HG03342 (cell line): ENCODE measurements at regions not wholly inside any gene's neighbourhood (a gene's known extent, or its start where the extent isn't known, plus 50 kb on each side); places are given as distances from the start of the nearest gene placed in this dataset.

Experiments
- ATAC-seq: cut with Tn5 transposase; IDR thresholded peaks from one replicate; pipeline ENCODE4 v1.9.1; 2021; ENCODE audit warnings: mild to moderate bottlenecking, moderate library complexity; ENCODE audit not compliant: unreplicated experiment

DNA sequence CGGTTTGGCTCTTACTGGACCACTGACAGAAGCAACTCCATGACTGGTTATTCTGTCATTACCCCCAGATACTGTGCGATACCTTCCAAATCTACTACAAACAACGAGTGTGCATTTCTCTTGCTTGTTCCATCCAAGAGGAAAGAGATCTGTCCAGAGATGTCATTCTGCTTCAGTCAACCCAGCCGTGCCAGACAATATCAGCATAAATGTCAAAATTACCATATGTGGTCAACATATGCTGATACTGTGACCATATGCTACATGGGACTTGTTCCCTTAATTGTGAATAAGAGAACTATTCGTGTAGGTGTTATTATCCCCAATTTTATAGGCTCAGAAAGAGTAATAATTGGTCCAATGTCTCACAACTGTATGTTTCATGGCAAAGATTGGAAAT lies 143.2 kb upstream of the PRSS1 start:
- no peak for ATAC-seq

DNA sequence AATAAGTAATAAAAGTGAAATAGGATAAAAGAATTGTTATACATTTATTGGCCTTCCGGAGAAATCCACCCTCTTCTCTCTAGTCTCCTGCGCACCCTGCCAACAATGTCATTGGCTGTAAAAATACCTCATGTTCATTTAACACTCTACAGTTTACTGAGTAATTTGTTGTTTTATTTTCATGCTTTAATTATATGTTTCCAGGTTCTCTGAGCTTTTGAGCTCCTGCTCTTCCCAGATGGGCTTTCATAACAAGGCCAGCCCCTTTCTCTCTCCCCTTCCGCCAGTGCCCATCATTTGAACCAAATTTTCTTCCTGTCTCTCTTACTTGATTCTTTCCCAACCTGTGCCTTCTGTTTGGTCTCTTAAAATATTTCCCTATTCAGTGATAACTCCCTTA lies 144.6 kb upstream of the PRSS1 start:
- ATAC-seq: no peak

DNA sequence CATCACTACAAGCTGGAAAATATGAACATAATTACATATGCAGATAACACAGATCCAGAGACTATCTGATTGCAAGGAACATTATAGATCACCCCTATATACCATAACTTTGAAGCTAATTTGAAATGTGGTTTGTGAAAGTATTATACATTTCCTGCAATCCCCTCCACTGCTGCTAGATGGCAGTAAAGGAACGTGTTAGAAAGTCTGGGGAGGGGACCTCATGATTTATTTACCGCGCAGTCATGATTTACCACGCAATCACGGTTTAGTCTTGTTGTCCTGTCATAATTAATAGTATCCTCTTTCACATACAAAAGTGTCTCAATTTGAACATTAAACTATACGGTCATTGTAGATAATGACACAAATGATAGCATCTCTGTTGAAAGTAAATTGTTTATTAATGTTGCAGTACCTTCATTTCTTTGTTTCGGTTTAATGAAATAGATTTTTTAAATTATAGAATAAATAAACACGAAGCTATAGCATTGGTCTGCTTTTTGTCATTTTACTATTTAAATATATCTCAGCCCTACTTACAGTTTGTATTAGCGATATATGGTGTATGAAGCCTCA lies 145.3 kb upstream of the PRSS1 start:
- ATAC-seq: peak; percentile 62

DNA sequence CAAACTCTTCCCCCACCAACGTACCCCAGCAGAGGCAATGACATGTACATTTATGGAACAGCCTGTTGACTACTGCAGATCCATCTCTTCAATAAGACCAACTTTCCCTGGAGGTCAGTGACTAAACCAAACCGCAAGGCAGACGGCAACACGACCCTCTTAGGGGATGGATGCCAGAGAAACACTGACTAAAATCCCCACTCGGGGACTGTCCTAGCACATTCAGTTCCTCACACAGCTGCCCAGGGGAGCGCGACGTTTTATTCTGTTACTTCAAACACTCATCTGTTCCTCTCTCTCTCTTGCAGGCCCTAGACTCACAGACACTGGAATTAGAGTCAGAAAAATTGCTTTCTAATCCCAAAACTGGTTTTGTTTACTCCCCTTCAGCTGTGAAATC lies 146.5 kb upstream of the PRSS1 start:
- ATAC-seq: peak; percentile 43

DNA sequence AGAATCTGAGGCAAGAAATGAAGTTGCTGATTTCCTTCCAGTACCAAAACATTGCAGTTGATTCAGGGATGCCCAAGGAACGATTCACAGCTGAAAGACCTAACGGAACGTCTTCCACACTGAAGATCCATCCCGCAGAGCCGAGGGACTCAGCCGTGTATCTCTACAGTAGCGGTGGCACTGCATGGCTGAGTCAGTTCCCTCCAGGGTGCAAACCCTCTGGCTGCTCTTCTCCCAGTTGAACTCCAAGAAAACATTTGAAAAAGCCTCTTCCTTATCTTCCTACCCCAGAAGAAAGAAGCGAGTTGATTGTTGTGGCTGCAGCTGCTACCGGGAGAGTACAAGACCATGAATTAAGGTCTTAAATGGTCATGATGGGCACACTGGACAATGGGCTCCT lies 147.1 kb upstream of the PRSS1 start:
- ATAC-seq: no peak

DNA sequence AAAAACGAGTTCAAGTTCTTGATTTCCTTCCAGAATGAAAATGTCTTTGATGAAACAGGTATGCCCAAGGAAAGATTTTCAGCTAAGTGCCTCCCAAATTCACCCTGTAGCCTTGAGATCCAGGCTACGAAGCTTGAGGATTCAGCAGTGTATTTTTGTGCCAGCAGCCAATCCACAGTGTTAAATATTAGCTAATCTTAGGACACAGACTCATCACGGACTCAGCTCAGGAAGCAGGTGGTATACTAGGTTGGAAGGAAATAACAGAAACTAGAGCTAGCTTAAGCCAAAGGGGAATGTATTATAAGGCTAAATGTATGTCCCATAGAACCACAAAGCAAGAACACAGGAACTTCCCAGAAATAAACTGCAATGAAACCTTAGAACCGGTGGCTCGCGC lies 151.0 kb upstream of the PRSS1 start:
- no peak for ATAC-seq

DNA sequence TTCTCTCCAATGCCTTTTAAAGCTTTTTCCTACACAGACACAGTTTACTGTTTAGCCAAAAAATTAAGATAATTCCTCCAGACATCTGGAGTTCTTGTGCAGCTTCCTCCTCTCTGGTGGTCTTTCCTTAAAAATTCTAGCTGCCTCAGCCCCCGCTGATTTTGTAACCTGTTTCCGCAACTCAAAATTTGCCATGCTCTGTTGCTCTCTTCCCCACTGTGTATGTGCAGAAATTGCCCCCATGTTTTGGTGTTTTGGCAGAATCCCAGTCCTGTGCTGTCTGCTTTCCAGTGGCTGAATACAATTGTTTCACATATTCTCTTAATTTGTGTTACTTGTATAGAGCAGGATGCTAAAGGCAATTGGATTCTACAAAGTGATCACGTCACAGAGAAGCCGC lies 151.7 kb upstream of the PRSS1 start:
- ATAC-seq: no peak

DNA sequence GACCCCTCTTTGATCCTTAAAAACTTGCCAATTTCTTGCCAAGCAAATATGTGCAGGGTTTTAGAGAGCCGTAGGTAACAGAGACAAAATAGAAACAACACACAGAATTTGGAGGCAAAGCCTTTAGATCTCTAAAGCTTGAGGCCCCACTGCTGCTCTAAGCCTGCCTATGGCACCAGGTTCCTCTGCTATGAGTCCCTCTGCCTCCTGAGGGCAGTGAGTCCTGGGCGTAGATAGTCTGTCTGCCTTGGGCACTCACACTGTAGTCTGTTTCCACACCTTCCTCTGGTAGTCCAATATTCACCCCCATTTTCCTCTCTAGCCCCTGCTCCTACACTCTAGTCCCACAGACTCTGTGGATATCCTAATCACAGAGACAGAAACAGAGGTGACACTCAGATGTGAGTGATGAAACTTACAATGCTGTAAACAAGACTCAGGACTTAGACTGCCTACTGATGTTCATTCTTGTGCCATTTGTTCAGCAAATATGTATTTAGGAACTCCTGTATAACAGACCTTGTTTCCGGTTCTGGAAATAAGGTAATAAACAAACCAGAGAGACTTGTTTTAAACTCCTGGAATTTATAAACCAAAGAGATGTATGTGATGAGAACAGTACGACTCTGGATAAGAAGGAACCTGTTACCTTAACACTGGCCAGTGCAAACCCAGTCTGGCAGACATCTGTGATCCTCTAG lies 153.3 kb upstream of the PRSS1 start:
- no peak for ATAC-seq

DNA sequence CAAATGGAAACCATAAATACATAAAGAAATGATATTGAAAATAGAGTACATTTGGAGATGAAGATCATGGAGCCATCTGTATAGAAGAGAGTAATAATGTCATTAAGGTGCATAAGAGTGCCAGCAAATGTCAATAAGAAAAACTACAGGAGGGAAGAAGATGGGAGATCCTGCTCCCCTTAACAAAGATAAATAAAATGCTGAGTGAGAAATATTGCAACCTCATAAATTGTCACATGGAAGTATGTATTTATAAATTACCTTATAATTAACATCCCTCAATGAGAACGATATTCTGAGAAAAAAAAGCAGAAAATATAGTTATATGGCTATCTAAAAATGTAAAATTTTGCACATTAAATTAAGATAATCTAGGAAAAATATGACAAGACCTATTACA lies 155.2 kb upstream of the PRSS1 start:
- no peak for ATAC-seq

DNA sequence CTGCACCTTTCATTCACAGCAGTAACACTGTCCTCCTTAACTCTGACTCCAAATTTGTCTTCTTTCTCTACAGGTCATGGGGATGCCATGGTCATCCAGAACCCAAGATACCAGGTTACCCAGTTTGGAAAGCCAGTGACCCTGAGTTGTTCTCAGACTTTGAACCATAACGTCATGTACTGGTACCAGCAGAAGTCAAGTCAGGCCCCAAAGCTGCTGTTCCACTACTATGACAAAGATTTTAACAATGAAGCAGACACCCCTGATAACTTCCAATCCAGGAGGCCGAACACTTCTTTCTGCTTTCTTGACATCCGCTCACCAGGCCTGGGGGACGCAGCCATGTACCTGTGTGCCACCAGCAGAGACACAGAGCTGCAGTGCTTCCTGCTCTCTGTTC lies 156.2 kb upstream of the PRSS1 start:
- no peak for ATAC-seq

DNA sequence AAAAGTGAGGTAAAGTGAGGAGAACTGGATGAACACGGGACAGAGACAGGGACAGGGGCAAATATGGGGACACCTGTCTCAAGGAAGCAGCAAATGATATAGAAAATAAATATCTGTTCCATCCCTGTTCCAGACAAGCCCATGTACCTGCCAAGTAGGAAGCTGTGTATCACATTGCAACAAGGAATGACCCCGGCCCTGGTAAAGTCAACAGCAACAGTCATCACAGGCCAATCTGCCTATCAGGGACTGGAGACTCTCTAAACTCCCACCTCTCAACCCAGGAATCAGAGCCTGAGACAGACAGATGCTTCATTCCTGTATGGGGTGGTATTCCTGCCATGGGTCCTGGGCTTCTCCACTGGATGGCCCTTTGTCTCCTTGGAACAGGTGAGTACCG lies 156.6 kb upstream of the PRSS1 start:
- no peak for ATAC-seq

DNA sequence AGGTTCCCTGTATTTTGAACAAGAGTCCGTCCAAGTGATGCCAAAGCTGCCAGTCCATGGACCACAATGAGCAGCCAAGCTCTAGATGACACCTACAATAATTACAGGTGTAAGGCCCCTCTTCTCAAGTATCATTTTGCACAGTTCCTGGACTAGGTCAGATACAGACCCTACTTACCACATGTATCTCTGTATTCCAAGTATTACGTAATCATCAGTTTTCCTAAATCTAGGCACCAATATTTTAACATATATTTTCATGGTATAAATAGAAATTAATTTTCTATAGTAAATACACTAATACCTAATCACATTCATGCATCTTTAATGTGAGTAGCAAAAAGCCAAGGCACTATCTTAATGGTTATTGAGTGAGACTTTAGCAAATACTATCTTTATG lies 157.0 kb upstream of the PRSS1 start:
- no peak for ATAC-seq

DNA sequence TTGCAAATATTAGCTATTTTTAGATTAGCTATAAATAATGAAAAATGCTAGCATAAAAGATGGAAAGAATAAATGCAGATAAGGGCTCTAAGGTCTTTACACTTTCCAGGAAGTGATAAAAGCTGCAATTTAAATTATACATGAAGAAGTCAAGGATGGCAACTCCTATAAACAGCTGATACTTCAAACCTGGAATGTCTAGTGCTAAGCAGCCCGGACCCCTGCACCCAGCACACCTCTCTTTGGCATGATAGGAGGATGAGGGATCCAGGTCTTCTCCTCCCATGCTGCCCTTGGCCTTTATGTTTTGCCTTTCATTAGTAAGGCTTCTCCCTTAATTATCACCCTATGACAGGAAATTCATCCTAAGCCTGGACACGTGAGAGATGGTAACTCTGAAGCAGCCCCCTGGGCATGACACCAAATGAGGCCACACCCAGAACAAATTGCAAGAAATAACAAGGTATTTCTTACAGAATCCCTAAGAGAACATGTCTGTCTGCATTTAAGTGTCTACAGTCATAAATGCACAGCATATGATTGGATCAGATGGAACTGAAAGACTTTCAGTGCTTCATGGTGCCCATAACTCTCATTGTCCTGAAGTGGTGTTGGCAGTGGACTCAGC lies 158.3 kb upstream of the PRSS1 start:
- no peak for ATAC-seq

DNA sequence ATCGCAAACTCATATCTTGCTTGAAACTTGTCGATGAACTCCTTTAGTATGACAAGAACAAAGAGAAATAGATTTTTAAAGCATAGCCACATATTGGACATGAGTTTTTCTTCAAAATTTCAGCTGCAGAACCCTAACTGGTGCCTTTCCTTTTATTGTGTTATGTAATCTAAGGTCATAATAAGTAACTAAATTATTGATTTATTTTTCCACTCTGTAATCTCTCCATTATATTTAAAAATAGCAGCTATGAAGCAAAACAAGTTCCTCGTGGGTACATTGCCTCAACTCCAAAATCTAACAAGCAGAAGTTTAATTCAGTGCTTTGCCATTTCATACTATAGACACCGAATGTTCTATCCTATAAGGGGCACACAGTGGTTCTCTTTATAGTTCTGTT lies 159.2 kb upstream of the PRSS1 start:
- no peak for ATAC-seq

DNA sequence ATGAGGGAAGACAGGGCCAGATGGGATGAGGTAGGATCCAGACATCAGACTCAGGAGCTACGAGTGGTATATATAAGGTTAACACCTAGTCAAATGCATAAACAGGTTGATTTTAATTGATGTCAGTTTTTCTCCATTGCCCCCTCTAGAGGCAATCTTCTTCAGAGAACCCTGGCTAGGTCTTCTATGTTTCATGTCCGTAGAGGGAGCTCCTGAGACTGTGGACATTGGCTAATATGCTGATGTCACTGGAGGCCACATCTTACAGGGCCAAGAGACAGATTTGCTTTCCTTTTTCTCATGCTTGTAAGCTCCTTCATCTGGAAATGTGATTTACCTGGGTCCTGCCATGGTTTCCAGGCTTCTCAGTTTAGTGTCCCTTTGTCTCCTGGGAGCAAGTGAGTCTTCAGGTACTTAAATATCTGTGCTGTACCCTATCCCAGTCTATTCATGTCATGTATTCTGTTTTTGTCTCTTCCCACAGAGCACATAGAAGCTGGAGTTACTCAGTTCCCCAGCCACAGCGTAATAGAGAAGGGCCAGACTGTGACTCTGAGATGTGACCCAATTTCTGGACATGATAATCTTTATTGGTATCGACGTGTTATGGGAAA lies 161.6 kb upstream of the PRSS1 start:
- peak; percentile 68 for ATAC-seq

DNA sequence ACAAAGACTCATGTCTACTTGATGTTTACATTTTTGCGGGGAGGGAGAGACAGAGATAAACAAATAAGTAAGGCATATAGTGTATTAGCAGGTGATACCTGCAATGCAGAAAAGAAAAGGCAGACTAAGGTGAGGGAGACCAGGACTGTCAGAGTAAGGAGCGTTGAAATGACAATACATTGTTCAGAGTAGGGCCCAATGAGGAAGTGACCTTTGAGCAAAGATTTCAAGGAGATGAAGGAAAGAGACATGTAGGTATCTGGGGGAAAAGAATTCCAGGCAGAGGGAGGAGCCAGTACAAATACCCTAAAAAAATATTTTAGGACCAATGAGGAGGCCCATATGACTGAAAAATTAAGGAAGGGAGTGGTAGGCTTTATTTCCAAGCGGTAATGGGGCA lies 162.7 kb upstream of the PRSS1 start:
- ATAC-seq: no peak

DNA sequence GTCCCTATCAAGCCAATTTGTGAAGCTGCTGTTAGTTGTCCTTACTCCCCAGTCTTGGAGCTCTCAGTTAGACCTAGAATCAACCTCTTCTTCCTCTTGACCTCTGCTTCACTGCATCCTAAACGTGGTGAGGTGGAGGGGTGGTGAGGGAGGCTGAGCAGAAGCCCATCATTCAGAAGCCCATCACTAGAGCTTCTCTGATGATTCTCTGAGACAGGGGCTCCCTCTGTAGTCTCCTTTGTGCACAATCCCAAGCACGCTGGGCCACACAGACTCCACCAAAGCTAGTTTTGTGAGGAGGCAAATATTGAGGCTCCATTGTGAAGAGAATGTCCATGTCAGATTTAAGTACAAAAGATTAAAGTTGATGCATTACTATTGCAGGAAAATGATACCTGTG lies 163.8 kb upstream of the PRSS1 start:
- no peak for ATAC-seq

DNA sequence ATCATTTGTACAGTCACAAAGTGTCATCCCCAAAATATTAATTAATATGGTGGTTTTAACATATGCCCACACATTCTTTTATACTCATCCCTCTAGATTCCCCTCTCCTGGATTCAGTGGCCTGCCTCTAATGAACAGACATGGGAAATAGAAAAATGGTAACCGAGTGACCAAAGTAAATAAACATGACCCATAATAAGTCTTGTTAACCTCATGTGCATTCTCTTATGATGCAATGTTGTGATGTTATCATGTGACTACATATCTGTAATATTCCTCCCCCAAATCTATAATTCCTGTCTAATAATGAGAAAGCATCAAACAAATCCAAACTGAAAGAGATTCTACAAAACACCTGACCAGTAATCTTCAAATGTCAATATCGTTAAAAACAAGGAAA lies 164.5 kb upstream of the PRSS1 start:
- no peak for ATAC-seq

DNA sequence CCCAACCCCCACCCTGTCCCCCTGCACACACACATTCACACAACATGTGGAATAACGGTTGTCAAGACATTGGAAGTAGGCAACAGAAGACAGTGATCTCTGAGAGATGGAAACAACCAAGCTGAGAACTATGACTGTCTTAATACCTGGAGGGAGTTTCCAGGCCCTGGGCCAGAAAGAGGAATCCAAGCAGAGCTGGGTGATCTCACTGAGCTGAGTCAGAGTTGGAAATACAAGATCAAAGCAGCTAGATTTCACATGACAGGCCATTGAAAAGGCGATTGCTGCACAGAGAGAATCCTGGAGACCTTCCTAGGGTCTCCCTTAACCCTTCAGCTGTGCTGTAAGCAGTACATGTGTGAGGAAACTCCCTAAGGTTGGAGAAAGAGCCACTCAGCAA lies 165.8 kb upstream of the PRSS1 start:
- ATAC-seq: peak; percentile 62

DNA sequence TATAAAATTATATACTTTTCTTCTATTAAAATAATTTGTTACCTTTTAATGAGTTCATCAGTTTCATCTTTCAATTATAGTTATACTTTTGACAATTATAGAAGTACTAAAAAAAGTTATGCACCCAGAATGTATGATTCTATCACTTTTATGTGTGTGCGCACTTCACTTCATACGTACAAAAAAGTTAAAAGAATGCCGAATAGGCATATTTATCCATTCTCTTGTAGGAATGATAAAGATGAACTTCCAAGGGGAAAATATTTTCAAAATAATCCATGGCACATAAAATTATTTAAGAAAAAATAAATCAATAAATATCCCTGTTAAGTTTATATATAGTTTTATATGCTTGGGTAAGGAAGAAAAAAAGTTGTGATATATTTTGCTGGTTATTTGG lies 166.9 kb upstream of the PRSS1 start:
- no peak for ATAC-seq

DNA sequence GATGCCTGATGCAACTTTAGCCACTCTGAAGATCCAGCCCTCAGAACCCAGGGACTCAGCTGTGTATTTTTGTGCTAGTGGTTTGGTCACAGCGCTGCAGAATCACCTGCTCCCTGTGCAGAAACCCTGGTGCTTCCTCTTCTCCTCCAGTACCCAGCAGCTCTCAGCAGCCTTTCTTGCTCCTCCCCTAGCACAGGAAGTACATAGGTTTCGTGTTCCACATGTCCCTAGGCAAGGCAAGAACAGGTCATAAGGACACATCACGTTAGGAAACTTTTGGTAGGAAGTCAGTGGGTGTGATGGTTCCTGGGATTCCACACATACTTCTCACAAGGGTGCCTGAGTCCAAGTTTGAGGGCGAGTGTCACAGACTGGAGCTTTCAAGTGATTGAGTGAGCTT lies 167.9 kb upstream of the PRSS1 start:
- peak; percentile 73 for ATAC-seq

DNA sequence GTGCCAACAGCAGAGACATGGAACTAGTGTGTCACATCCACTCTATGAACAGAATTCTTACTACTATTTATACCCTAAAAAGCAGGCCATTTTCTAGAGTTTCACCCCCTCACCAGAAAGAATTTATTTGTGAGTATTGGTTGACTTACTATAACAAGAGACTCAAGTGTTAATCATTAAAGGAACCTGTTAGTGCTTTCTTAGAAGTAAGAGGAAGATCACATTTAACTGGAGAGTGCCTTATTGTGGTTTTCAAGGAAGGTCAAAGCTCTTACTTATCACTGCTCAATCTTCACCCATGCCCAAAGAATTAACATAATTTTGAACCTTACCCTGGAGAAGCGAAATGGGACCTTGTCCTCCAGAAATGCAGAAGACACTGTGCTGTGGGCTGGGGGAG lies 169.3 kb upstream of the PRSS1 start:
- ATAC-seq: no peak
